MCF 10A (cell line): ENCODE measurements at regions not wholly inside any gene's neighbourhood (a gene's known extent, or its start where the extent isn't known, plus 50 kb on each side); places are given as distances from the start of the nearest gene placed in this dataset.

ENCODE experiments used
- BruUV-seq: library from RNA; stranded (reverse); fragments of 400-500 nt; replicated peaks from 2 replicates; lab custom pipeline; 2021; lab: Mats Ljungman, UMichigan
- CTCF ChIA-PET: fragments of 300-600 bp; sonication (Branson Sonifier 250); formaldehyde crosslinking; extraction: SDS; loops from one replicate; lab custom pipeline; 2021; ENCODE audit warnings: antibody characterized with exemption, inconsistent platforms; lab: Yijun Ruan, JAX
- POLR2A ChIA-PET: fragments of 300-600, 350-650 bp; sonication (Branson Sonifier 250); formaldehyde crosslinking; extraction: SDS; loops from one replicate; lab custom pipeline; 2020; ENCODE audit warnings: antibody characterized with exemption, inconsistent platforms; lab: Yijun Ruan, JAX
- DNase-seq: peaks from one replicate; pipeline ENCODE4 v3.0.0-alpha.2; 2018; ENCODE audit not compliant: unreplicated experiment
- H3K27ac Mint-ChIP-seq: one replicate; pipeline ENCODE4 v1.8.0; 2022; ENCODE audit warnings: mild to moderate bottlenecking, low read depth, mixed read lengths; ENCODE audit not compliant: unreplicated experiment
- H3K27me3 Mint-ChIP-seq: one replicate; pipeline ENCODE4 v1.8.0; 2022; ENCODE audit warnings: mixed read lengths; ENCODE audit not compliant: insufficient read depth, unreplicated experiment
- H3K36me3 Mint-ChIP-seq: one replicate; pipeline ENCODE4 v1.8.0; 2022; ENCODE audit warnings: mild to moderate bottlenecking, moderate library complexity, mixed read lengths; ENCODE audit not compliant: insufficient read depth, unreplicated experiment
- H3K4me1 Mint-ChIP-seq: one replicate; pipeline ENCODE4 v1.8.0; 2022; ENCODE audit warnings: mixed read lengths; ENCODE audit not compliant: insufficient read depth, unreplicated experiment
- H3K4me3 Mint-ChIP-seq: one replicate; pipeline ENCODE4 v1.8.0; 2022; ENCODE audit warnings: mild to moderate bottlenecking, moderate library complexity, mixed read lengths; ENCODE audit not compliant: unreplicated experiment
- H3K9me3 Mint-ChIP-seq: one replicate; pipeline ENCODE4 v1.8.0; 2022; ENCODE audit warnings: mixed read lengths; ENCODE audit not compliant: unreplicated experiment
- CTCF ChIP-seq: fragments of 200-600 bp; IDR thresholded peaks from one replicate; pipeline ENCODE4 v1.8.0; 2022; ENCODE audit warnings: antibody characterized with exemption, mild to moderate bottlenecking; ENCODE audit not compliant: unreplicated experiment
- intact Hi-C: fragments of 100-400 bp; cut with micrococcal nuclease; formaldehyde crosslinking; loops from 2 replicates; pipeline ENCODE4 v1.14.1; 2022

- no peak for TF ChIP-seq CTCF
- H3K9me3 Mint-ChIP-seq, result no peaks in the 10 kb centered on the region
- CTCF ChIA-PET, result interaction anchor here (0.6 to 1.9 kb wide), 8 partner anchors 11 to 1635 kb away, joined by 3 to 10 read pairs (median 4); no protein-coding TSS in a partner anchor
- H3K27me3 Mint-ChIP-seq, result no peaks in the 10 kb centered on the region
- H3K36me3 Mint-ChIP-seq, result no peaks in the 10 kb centered on the region
- peak; percentile 53 for DNase-seq
- TSS peak; percentile 84 for BruUV-seq
- peak overlapping the region; percentile 98 for H3K27ac Mint-ChIP-seq
- peaks cover 37% of the 10 kb centered on the region for H3K4me1 Mint-ChIP-seq
- H3K4me3 Mint-ChIP-seq, result peak overlapping the region; percentile 66
- intact Hi-C loops, result loop anchor here (1.0 to 5.0 kb wide), 5 partner anchors 76 to 207 kb away; no protein-coding TSS in a partner anchor
- POLR2A ChIA-PET, result interaction anchor here (0.7 to 2.1 kb wide), 20 partner anchors 9 to 378 kb away, joined by 3 to 43 read pairs (median 4); partner anchors contain the start of gene PFDN4
These were observed 236.3 kb upstream of the ZNF217 start for GRCh38 chr20:53829724-53830521.

GRCh38 chr20:53829255-53829723 lies 235.7 kb upstream of the ZNF217 start:
- Mint-ChIP-seq H3K27ac (peak overlapping the region; percentile 98), H3K27me3 (no peaks in the 10 kb centered on the region), H3K4me3 (peak overlapping the region; percentile 66), H3K4me1 (peaks cover 37% of the 10 kb centered on the region), H3K36me3 (no peaks in the 10 kb centered on the region), H3K9me3 (no peaks in the 10 kb centered on the region)
- no peak for TF ChIP-seq CTCF
- ChIA-PET CTCF (interaction anchor here (0.7 to 2.8 kb wide), 11 partner anchors 19 to 288 kb away, joined by 3 to 17 read pairs (median 5); no protein-coding TSS in a partner anchor), POLR2A (interaction anchor here (0.6 to 4.5 kb wide), 37 partner anchors 8 to 379 kb away, joined by 3 to 88 read pairs (median 13); partner anchors contain the start of genes PFDN4 and ZNF217)
- intact Hi-C loops, result loop anchor here (1.0 to 5.0 kb wide), 5 partner anchors 77 to 206 kb away; no protein-coding TSS in a partner anchor
- peak; percentile 94 for DNase-seq
- no TSS peak for BruUV-seq

- CTCF ChIA-PET, result interaction anchor here (0.6 to 2.8 kb wide), 14 partner anchors 19 to 287 kb away, joined by 3 to 17 read pairs (median 4); no protein-coding TSS in a partner anchor
- Mint-ChIP-seq H3K27me3 (no peaks in the 10 kb centered on the region), H3K4me1 (peaks cover 37% of the 10 kb centered on the region), H3K36me3 (no peaks in the 10 kb centered on the region), H3K4me3 (peak overlapping the region; percentile 66), H3K9me3 (no peaks in the 10 kb centered on the region), H3K27ac (peak overlapping the region; percentile 98)
- DNase-seq, result peak; percentile 84
- intact Hi-C loops, result loop anchor here (1.0 to 5.0 kb wide), 10 partner anchors 42 to 250 kb away; no protein-coding TSS in a partner anchor
- TF ChIP-seq CTCF, result no peak
- POLR2A ChIA-PET, result interaction anchor here (0.6 to 4.5 kb wide), 44 partner anchors 9 to 1767 kb away, joined by 3 to 88 read pairs (median 8); partner anchors contain the start of gene ZNF217
- BruUV-seq, result TSS peak; percentile 93
These were observed 235.1 kb upstream of the ZNF217 start for GRCh38 chr20:53828682-53829254.
